GM10266 (cell line): ENCODE measurements at regions not wholly inside any gene's neighbourhood (a gene's known extent, or its start where the extent isn't known, plus 50 kb on each side); places are given as distances from the start of the nearest gene placed in this dataset.

Source experiments
- DNase-seq: peaks from one replicate; pipeline ENCODE4 v3.0.0; 2012; ENCODE audit errors: extremely low spot score
- CTCF ChIP-seq: IDR thresholded peaks from 2 replicates; pipeline ENCODE4 v1.5.1; 2012; ENCODE audit warnings: mild to moderate bottlenecking, low read depth; ENCODE audit not compliant: control insufficient read depth, insufficient read depth; ENCODE audit errors: missing control alignments

- no peak for TF ChIP-seq CTCF
- DNase-seq, result no peak
Observed at GRCh38 chr1:108036796-108037562, 72.0 kb upstream of the VAV3 start.

GRCh38 chr1:108034396-108034795, 69.4 kb upstream of the VAV3 start:
- no peak for TF ChIP-seq CTCF
- DNase-seq, result no peak

GRCh38 chr1:108033550-108033951, 68.6 kb upstream of the VAV3 start:
- no peak for DNase-seq

GRCh38 chr1:108028841-108029388, 63.9 kb upstream of the VAV3 start:
- TF ChIP-seq CTCF, result no peak
- DNase-seq, result no peak

More at GRCh38 chr1:108033550-108033951, 68.6 kb upstream of the VAV3 start:
- TF ChIP-seq CTCF, result no peak

GRCh38 chr1:108027389-108027788, 62.4 kb upstream of the VAV3 start:
- TF ChIP-seq CTCF, result no peak
- no peak for DNase-seq

- no peak for TF ChIP-seq CTCF
- no peak for DNase-seq
Observed at GRCh38 chr1:108017698-108018097, 52.7 kb upstream of the VAV3 start.

- DNase-seq, result no peak
- TF ChIP-seq CTCF, result no peak
Observed at GRCh38 chr1:108016451-108016920, 51.5 kb upstream of the VAV3 start.
